Right ventricle myocardium inferior (tissue), 1 donor: ENCODE measurements at regions not wholly inside any gene's neighbourhood (a gene's known extent, or its start where the extent isn't known, plus 50 kb on each side); places are given as distances from the start of the nearest gene placed in this dataset.

Source experiments
- ATAC-seq: fragments of 200-7000 bp; cut with Tn5 transposase; one replicate; pipeline ENCODE4 v1.9.1; 2020; ENCODE audit warnings: mild to moderate bottlenecking, moderate library complexity
- DNase-seq: peaks from one replicate; pipeline ENCODE4 v3.0.0; 2021; ENCODE audit errors: missing footprints
- intact Hi-C: fragments of 100-400 bp; cut with DNase I; formaldehyde crosslinking; loops from one replicate; pipeline ENCODE4 v1.11.0; 2022
- donor health status: DM: no; HTN: yes; CAD: no; lungs with severe emphysema.

- intact Hi-C loops: no loop called here
- ATAC-seq (no peak), DNase-seq (no peak)
These were observed 49.8 kb upstream of the FCN1 start for GRCh38 chr9:134967547-134967930.

DNA sequence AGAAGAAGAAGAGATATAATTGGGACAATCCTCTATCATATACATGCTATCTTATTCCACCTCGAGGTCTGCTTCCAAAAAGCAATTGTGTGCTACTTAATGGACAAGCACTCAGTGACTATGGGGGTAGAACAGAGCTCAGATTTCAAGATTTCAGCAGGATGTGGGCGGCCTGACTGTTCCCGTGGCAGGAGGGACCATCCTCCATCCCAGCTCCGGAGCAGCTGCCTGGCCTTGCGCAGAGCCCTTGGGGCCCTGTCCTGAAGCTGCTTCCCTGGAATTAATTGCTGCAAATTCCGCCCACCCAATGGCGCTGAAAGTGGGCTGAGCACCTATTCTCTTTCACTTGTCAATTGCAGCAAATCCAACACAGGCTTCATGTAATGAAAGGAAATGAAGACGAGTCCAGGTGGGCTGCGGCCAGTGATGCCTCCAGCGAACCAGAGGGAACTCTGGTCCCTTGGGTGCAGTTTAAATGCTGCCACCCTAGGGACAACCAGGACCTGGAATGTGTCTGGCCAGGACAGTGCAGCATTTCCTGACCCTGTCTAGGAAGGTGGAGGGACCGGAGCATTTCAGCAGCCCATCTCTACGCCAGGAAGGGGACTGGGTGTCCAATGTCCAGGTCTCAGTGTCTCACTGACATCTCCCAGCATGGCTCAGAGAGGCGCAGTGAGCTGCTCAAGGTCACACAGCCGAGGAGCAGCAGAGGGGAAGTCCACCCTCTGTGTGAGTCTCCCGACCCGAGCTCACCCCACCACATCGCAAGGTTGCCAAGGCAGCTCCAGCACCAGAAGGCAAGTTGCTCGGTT is 50.5 kb upstream of the FCN1 start:
- DNase-seq (no peak), ATAC-seq (no peak)
- intact Hi-C loops: no loop called here

- DNase-seq: no peak
- intact Hi-C loops: no loop called here
- ATAC-seq: no peak
These were observed 51.0 kb upstream of the FCN1 start for GRCh38 chr9:134968823-134969090.

DNA sequence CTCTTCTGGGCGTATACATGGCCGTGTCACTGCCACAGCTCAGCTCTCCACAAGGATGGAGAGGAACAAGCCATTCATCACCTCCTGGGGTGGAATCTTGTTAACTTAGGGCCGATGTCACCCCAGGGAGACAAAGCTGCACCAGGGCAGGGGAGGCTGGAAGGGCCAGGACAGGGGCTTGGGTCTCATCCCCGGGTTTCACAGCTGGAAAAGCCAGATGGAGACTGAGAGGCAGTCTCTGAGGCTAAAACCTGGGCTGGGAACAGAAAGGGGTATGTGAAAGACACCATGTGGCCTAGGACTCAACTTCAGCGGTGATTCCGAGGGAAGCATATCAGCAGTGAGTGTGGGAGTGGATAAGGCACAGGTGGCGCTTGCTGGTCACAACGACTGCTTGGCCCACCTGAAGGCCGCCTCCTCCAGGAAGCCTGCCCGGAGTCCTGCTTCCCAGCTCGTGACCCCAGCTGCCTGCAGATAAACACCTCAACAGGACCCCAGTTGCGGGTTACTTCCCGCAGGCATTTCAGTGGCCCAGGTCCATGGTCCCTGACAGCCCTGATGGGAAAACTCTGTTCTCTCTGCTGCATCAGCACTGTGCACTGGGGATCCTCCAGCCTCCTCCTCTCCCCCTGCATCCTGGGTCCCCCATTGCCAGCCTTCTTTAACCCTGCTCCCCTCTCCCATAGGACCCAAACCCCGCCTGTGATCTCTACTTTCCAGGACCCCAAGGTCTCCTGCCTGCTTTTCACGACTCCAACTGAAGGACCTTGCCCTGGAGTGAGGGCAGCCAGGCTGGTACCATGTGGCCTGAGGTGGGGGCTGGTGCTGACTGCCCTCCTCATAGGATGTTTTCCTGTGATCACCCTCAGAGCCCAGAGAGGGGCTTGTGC is 51.7 kb upstream of the FCN1 start:
- ATAC-seq: no peak
- intact Hi-C loops: no loop called here
- no peak for DNase-seq

DNA sequence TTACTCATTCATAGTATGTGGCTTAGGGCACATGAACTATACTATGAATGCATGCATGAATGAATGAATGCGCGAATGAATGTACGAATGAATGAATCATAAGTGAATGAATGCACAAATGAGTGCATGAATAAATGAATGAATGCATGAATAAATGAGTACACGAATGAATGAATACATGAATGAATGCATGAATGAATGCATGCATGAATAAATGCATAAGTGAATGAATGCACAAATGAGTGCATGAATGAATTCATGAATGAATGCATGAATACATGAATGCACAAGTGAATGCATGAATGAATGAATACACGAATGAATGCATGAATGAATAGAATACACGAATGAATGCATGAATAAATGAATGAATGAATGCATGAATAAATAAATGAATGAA is 52.5 kb upstream of the FCN1 start:
- DNase-seq: no peak
- intact Hi-C loops: no loop called here
- no peak for ATAC-seq

- ATAC-seq (peak; percentile 57), DNase-seq (no peak)
- intact Hi-C loops: no loop called here
These were observed 53.0 kb upstream of the FCN1 start for GRCh38 chr9:134970719-134971118.

DNA sequence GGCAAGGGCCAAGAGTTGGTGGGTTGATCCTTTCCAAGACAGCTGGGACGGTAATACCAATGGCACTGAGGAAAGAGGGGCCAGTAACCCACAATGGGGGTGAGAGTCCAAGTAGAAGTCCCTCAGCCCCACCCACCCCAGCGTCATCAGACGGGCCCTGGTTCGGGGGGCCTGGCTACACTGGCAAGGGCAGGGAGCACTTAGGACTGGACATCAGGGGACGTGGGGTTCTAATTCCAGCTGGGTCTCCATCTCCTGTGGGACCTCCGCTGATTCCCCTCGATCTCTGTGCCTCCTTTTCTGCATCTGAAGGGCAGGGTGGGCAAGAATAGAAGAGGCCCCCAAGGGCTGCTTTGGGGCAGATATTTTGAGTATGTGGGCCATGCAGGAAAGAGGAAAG is 53.5 kb upstream of the FCN1 start:
- ATAC-seq (no peak), DNase-seq (no peak)
- intact Hi-C loops: no loop called here

DNA sequence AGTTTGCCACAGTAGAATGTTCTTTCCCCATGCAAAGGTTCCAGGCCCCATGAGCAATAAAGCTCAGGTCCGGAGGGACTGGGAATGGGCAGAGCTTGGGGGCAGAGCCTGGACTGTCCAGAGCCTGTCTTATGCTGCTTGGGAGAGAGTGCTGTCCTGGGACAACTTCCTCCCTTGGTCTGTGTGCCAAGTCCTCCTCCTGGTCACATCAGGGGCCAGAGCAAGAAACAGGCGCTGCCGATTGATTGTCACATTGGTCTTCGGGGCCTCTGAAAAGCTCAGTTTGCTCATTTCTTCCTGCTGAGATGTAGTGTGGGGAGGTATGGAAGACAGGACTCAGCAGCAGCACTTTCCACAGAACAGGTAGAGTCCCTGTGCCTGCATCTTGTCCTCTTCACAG is 54.0 kb upstream of the FCN1 start:
- DNase-seq (no peak), ATAC-seq (no peak)
- intact Hi-C loops: no loop called here

GRCh38 chr9:134972140-134972539 is 54.4 kb upstream of the FCN1 start:
- ATAC-seq (no peak), DNase-seq (peak; percentile 22)
- intact Hi-C loops: no loop called here

DNA sequence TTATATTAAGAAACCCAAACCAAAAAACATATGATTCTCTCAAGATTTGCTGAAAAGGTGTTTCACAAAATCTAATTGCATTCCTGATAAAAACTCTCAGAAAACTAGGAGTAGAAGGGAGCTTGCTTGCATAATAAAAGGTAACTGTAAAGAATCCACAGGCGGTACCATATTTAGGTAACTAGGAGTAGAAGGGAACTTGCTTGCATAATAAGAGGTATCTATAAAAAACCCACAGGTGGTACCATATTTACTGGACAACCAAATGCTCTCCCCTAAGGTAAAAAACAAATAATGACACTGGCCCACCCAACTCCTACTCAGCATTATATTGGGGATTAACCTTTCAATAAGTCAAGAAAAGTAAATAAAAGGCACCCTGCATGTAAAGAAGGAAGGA is 57.5 kb upstream of the FCN1 start:
- no peak for ATAC-seq
- DNase-seq: no peak
- intact Hi-C loops: no loop called here

GRCh38 chr9:134976403-134976802 is 58.7 kb upstream of the FCN1 start:
- intact Hi-C loops: no loop called here
- DNase-seq: no peak
- ATAC-seq: no peak

DNA sequence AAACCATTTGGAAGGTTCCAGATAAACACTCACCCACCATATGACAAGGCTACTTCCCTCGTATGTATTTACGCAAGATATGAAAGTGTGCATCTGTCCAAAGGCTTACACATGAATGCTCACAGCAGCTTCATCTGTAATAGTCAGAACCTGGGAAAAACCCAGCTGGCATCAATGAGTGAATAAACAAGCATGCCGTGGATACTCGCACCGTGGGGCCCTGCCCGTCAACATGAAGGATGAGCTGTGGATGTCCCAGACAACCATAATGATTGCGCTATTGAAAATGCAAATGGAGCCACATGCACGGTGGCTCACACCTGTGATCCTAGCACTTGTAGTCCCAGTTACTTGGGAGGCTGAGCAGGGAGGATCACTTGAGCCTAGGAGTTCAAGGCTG is 60.6 kb upstream of the FCN1 start:
- ATAC-seq (no peak), DNase-seq (no peak)
- intact Hi-C loops: no loop called here

DNA sequence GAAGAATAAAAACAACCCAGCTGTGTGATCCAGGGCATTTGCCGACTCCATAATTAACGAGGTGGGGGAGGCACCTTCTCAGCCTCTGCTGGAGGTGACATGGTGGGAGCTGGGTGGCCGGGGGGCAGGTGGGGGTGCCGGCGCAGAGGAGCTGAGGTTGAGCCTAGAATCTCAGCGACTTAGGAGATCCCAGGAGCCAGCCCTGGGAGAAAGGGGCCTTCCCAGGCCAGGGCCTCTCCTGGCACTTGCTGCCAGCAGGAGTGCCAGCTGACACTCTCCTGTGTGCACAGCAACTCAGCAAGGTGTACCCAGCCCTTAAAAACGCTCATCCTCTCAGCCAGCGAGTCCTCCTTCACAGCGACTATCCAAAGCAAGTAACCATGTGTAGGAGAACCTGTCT is 62.8 kb upstream of the FCN1 start:
- intact Hi-C loops: loop anchor here (5.0 kb wide), 1 partner anchor 533 kb away; no protein-coding TSS in a partner anchor
- ATAC-seq: no peak
- DNase-seq: no peak

DNA sequence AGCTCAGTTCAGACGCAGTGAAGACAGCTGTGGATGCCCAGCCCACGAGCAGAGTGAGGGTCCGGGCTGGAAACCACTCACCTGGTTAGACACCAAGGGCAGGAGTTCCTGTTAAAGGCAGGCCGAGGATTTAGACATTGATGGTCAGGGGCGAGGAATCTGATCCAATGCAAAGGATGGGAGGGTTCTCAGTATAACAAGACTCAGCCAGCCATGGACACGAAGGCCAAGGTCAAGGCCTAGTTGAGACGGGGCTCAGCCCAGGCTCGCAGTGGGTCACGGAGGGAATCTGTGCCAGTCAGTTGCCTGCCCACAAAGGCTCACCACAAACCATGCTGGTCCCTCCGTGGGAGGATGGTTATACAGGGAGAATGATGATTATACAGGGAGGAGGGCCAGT is 63.3 kb upstream of the FCN1 start:
- intact Hi-C loops: loop anchor here (5.0 kb wide), 1 partner anchor 534 kb away; no protein-coding TSS in a partner anchor
- DNase-seq (no peak), ATAC-seq (no peak)

- DNase-seq: no peak
- intact Hi-C loops: loop anchor here (2.0 to 5.0 kb wide), 2 partner anchors 203 to 535 kb away; no protein-coding TSS in a partner anchor
- ATAC-seq: no peak
These were observed 64.1 kb upstream of the FCN1 start for GRCh38 chr9:134981829-134982228.

DNA sequence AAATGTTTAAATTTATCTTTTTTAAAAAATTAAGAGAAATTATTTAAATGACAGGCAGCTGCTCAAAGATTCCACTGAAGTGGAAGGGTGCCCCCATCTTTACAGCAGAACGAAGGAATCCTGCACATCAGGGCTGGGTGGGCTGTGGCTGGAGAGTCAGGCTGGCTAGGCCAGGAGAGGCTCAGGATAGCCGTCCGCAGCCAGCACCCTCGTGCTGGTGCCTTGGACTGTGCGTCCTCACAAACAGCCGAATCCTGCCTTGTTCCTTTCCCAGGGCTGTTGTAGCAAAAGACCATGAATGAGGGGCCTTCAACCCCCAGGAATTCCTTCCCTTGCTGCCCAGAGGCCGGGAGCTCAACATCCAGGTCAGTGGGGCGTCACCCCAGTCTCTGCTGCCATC is 64.6 kb upstream of the FCN1 start:
- DNase-seq (no peak), ATAC-seq (no peak)
- intact Hi-C loops: loop anchor here (2.0 to 5.0 kb wide), 2 partner anchors 204 to 535 kb away; no protein-coding TSS in a partner anchor

GRCh38 chr9:134983074-134983473 is 65.4 kb upstream of the FCN1 start:
- ATAC-seq (peak; percentile 61), DNase-seq (peak; percentile 80)
- intact Hi-C loops: loop anchor here (1.0 to 5.0 kb wide), 3 partner anchors 204 to 536 kb away; no protein-coding TSS in a partner anchor

- ATAC-seq (no peak), DNase-seq (no peak)
- intact Hi-C loops: loop anchor here (1.0 to 5.0 kb wide), 3 partner anchors 205 to 536 kb away; no protein-coding TSS in a partner anchor
These were observed 66.0 kb upstream of the FCN1 start for GRCh38 chr9:134983506-134984371.
